ENCODE measurements at regions not wholly inside any gene's neighbourhood (a gene's known extent, or its start where the extent isn't known, plus 50 kb on each side); places are given as distances from the start of the nearest gene placed in this dataset.

DNA sequence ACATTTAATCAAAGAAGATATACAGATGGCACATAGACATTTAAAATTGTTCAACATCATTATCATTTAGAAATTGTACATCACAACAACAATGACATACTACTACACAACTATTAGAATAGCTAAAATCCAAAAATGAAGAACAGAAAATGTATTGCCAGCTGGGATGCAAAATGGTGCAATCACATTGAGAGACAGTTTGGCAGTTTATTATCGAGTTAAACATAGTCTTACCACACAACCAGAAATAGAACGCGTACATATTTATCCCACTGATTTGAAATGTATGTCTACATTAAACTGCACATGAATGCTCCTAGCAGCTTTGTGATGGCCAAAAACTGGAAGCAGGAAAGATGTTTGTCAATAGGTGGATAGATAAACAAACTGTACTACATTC lies 791.5 kb upstream of the MGAT4C start:
- TF ChIP-seq, protein P1, sequence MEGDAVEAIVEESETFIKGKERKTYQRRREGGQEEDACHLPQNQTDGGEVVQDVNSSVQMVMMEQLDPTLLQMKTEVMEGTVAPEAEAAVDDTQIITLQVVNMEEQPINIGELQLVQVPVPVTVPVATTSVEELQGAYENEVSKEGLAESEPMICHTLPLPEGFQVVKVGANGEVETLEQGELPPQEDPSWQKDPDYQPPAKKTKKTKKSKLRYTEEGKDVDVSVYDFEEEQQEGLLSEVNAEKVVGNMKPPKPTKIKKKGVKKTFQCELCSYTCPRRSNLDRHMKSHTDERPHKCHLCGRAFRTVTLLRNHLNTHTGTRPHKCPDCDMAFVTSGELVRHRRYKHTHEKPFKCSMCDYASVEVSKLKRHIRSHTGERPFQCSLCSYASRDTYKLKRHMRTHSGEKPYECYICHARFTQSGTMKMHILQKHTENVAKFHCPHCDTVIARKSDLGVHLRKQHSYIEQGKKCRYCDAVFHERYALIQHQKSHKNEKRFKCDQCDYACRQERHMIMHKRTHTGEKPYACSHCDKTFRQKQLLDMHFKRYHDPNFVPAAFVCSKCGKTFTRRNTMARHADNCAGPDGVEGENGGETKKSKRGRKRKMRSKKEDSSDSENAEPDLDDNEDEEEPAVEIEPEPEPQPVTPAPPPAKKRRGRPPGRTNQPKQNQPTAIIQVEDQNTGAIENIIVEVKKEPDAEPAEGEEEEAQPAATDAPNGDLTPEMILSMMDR (IDR thresholded peaks at IDR 0.05; ENCODE audit: unreplicated experiment): no peak
- no peak overlapping the region for H3K27ac Mint-ChIP-seq (ENCODE audit: low read depth, unreplicated experiment)
- no peaks in the 10 kb centered on the region for H3K9me3 Mint-ChIP-seq (ENCODE audit: unreplicated experiment)
- ChIA-PET CTCF (no interaction called here), POLR2A (interaction anchor here (0.6 kb wide), 1 partner anchor 9 kb away, joined by 3 read pairs; no protein-coding TSS in a partner anchor)
- H3K4me1 Mint-ChIP-seq (ENCODE audit: insufficient read depth, unreplicated experiment): no peaks in the 10 kb centered on the region
- H3K36me3 Mint-ChIP-seq (ENCODE audit: insufficient read depth, unreplicated experiment): no peaks in the 10 kb centered on the region
- BruUV-seq (replicated peaks): no TSS peak
- no peak overlapping the region for H3K4me3 Mint-ChIP-seq (ENCODE audit: unreplicated experiment)
- no peak for DNase-seq (ENCODE audit: unreplicated experiment)
- H3K27me3 Mint-ChIP-seq (ENCODE audit: insufficient read depth, unreplicated experiment): no peaks in the 10 kb centered on the region
- intact Hi-C loops (cut with micrococcal nuclease): no loop called here

- no peaks in the 10 kb centered on the region for H3K4me1 Mint-ChIP-seq (ENCODE audit: insufficient read depth, unreplicated experiment)
- no TSS peak for BruUV-seq (replicated peaks)
- H3K27ac Mint-ChIP-seq (ENCODE audit: low read depth, unreplicated experiment): no peak overlapping the region
- no peaks in the 10 kb centered on the region for H3K36me3 Mint-ChIP-seq (ENCODE audit: insufficient read depth, unreplicated experiment)
- H3K27me3 Mint-ChIP-seq (ENCODE audit: insufficient read depth, unreplicated experiment): no peaks in the 10 kb centered on the region
- TF ChIP-seq, protein P1 (IDR thresholded peaks at IDR 0.05; ENCODE audit: unreplicated experiment): no peak
- intact Hi-C loops (cut with micrococcal nuclease): no loop called here
- ChIA-PET CTCF (no interaction called here), POLR2A (no interaction called here)
- no peaks in the 10 kb centered on the region for H3K9me3 Mint-ChIP-seq (ENCODE audit: unreplicated experiment)
- H3K4me3 Mint-ChIP-seq (ENCODE audit: unreplicated experiment): no peak overlapping the region
- DNase-seq (ENCODE audit: unreplicated experiment): no peak
Observed at GRCh38 chr12:87039536-87039935, 783.3 kb upstream of the MGAT4C start.

- no peaks in the 10 kb centered on the region for H3K36me3 Mint-ChIP-seq (ENCODE audit: insufficient read depth, unreplicated experiment)
- CTCF ChIA-PET: no interaction called here
- TF ChIP-seq, protein P1 (IDR thresholded peaks at IDR 0.05; ENCODE audit: unreplicated experiment): no peak
- no peaks in the 10 kb centered on the region for H3K27me3 Mint-ChIP-seq (ENCODE audit: insufficient read depth, unreplicated experiment)
- H3K4me3 Mint-ChIP-seq (ENCODE audit: unreplicated experiment): no peak overlapping the region
- DNase-seq (ENCODE audit: unreplicated experiment): no peak
- POLR2A ChIA-PET: no interaction called here
- intact Hi-C loops (cut with micrococcal nuclease): no loop called here
- no peaks in the 10 kb centered on the region for H3K9me3 Mint-ChIP-seq (ENCODE audit: unreplicated experiment)
- H3K27ac Mint-ChIP-seq (ENCODE audit: low read depth, unreplicated experiment): no peak overlapping the region
- no peaks in the 10 kb centered on the region for H3K4me1 Mint-ChIP-seq (ENCODE audit: insufficient read depth, unreplicated experiment)
- no TSS peak for BruUV-seq (replicated peaks)
Observed at GRCh38 chr12:87038098-87038497, 781.9 kb upstream of the MGAT4C start.

DNA sequence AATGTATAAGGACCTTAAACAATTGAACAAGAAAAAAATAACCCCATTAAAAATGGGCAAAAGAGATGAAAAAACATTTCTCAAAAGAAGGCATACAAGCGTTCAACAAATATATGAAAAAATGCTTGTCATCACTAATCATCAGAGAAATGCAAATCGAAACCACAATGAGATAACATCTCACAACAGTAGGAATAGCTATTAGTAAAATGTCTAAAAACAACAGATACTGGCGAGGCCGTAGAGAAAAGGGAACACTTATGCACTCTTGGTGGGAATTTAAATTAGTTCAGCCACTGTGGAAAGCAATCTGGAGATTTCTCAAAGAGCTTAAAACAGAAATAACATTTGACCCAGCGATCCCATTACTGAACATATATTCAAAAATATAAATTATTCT lies 769.8 kb upstream of the MGAT4C start:
- no TSS peak for BruUV-seq (replicated peaks)
- intact Hi-C loops (cut with micrococcal nuclease): no loop called here
- Mint-ChIP-seq H3K9me3 (ENCODE audit: unreplicated experiment) (no peaks in the 10 kb centered on the region), H3K36me3 (ENCODE audit: insufficient read depth, unreplicated experiment) (no peaks in the 10 kb centered on the region), H3K4me1 (ENCODE audit: insufficient read depth, unreplicated experiment) (no peaks in the 10 kb centered on the region), H3K27ac (ENCODE audit: low read depth, unreplicated experiment) (no peak overlapping the region), H3K27me3 (ENCODE audit: insufficient read depth, unreplicated experiment) (no peaks in the 10 kb centered on the region), H3K4me3 (ENCODE audit: unreplicated experiment) (no peak overlapping the region)
- no peak for DNase-seq (ENCODE audit: unreplicated experiment)
- CTCF ChIA-PET: interaction anchor here (0.6 kb wide), 1 partner anchor 68 kb away, joined by 3 read pairs; no protein-coding TSS in a partner anchor
- POLR2A ChIA-PET: no interaction called here
- TF ChIP-seq, protein P1 (IDR thresholded peaks at IDR 0.05; ENCODE audit: unreplicated experiment): no peak
